ENCODE measurements at regions not wholly inside any gene's neighbourhood (a gene's known extent, or its start where the extent isn't known, plus 50 kb on each side); places are given as distances from the start of the nearest gene placed in this dataset.

- DNase-seq: no peak
Measured at GRCh38 chrX:15977644-15978043, 123.0 kb upstream of the AP1S2 start.

DNA sequence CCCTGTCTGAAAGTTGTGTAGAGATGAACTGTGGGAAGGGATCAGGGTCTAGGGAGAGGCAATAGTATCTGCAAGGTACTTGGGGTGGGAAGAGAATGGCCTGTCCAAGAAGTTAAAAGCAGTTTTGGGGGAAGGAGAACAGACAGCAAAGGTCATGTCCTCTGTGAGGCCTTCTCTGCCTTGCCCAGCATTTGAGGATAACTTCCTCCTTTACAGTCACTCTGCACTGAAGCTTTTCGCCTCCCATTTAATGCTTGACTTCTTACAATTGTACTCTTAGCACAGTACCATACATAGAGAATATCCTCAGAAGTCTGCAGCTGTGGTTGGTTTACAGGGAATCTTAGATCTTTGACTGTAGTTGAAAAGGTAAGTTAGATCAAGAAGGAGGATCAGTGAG, 121.8 kb upstream of the AP1S2 start:
- no peak for DNase-seq

- DNase-seq: no peak
Measured at GRCh38 chrX:15973946-15974345, 119.3 kb upstream of the AP1S2 start.

- DNase-seq: peak in 1 of 2 experiments; percentile 1
Measured at GRCh38 chrX:15973299-15973698, 118.7 kb upstream of the AP1S2 start.

- no peak for DNase-seq
Measured at GRCh38 chrX:15971696-15972095, 117.1 kb upstream of the AP1S2 start.

GRCh38 chrX:15963858-15964257, 109.2 kb upstream of the AP1S2 start:
- DNase-seq: no peak

DNA sequence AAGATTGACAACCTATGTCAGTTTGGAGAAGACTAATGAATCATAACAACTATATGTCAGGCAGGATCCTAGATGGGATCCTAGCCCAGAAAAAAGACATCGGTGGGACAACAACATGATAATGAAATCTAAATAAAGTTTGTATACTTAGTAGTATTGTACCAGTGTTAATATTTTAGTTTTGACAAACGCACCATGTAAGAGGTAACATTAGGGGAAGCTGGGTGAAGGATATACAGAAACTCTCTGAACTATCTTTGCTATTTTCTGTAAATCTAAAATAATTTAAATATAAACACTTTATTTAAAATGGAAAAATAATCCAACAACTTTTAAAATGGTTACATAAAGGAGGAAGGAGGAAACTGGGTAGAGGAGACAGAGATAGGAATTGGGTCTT, 105.6 kb upstream of the AP1S2 start:
- no peak for DNase-seq

GRCh38 chrX:15956681-15957080, 102.1 kb upstream of the AP1S2 start:
- DNase-seq: no peak

DNA sequence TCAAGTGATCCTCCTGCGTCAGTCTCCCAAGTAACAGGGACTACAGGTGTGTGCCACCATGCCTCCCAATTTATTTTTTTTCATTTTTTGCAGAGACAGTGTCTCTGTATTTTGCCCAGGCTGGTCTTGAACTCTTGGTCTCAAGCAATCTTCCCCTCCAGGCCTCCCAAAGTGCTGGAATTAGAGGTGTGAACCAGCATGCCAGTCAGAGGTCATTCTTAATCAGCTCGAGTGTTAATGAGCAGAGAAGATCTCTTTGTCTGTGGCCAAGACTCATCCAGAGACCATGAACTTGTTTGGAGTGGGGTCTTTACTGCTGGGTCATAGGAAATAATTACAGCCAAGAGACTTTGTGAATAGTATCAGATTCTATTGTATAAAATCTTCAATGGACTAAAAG, 99.2 kb upstream of the AP1S2 start:
- no peak for DNase-seq

GRCh38 chrX:15952212-15952611, 97.6 kb upstream of the AP1S2 start:
- DNase-seq: no peak

DNA sequence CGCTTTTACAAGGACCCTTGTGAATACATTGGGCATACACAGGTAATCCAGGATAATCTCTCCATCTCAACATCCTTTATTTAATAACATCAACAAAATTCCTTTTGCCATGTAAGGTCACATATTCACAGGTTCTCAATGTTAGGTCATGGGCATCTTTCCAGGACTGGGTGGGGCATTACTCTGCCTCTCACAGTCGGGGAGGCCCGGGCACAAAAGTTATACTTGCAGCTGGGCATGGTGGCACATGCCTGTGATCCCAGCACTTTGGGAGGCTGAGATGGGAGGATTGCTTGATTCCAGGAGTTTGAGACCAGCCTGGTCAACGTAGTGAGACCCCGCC, 93.7 kb upstream of the AP1S2 start:
- DNase-seq: no peak

DNA sequence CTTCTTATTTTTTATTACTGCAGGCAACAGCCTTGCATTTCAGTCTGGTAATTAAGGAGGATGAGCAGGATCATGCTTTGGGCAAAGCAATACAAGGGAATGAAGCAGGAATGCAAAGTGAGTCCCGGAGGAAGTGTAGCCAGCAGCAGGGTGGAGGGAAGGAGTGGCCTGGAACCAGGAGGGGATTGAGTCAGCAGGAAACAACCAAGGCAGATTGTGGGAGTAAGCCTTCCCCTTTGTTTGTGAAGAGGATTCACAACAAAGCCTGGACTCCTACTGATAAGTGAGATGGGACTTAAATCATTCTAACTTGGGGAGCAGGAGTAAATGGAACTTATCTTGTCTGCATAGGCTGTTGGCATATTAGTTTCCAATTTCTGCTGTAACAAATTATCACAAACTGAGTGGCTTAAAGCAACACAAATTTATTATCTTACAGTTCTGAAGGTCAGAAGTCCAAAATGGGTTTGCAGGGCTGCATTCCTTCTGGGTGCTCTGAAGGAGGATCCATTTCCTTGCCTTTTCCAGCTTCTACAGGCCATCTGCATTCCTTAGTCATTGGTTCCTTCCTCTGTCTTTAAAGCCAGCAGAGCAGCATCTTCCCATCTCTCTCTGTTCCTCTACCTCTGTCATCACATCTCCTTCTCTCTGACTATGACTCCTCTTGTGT, 93.2 kb upstream of the AP1S2 start:
- DNase-seq: no peak

DNA sequence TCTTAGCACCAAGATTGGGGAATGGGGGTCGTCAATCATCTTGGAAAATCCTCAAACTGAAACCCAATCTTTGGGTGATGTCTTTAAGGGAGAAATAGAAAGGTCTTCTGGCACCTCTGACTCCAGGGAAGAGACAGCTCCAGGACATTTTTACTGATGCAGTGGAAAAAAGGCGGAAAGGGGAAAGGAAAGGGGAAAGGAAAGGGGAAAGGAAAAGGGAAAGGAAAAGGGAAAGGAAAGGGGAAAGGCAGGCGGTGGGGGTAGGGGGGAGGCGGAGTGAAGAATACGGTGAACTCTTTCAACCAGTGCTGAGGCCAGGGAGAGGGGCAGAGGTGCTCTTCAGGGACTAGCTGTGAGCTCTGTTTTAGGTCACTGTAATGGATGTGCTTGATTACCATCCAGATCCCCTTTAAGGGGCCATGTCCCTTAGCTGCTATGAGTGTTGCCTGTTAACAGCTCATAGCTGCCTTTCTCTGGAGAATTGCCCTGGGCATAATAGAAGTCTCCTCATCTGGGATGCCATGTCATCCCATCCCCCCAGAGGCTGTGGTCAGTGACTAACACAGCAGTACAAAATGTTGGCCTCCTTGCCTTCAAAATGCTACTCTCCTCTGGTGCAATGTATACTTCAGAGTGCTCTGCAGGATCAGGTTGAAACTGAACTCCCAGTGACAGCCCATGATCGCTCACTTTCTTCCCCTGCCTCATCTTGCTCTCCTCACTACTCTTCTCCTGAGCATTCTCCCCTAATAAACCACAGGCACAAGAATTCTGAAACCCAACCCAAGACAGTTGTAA, 92.4 kb upstream of the AP1S2 start:
- DNase-seq: no peak

GRCh38 chrX:15943391-15943790, 88.8 kb upstream of the AP1S2 start:
- DNase-seq: no peak

DNA sequence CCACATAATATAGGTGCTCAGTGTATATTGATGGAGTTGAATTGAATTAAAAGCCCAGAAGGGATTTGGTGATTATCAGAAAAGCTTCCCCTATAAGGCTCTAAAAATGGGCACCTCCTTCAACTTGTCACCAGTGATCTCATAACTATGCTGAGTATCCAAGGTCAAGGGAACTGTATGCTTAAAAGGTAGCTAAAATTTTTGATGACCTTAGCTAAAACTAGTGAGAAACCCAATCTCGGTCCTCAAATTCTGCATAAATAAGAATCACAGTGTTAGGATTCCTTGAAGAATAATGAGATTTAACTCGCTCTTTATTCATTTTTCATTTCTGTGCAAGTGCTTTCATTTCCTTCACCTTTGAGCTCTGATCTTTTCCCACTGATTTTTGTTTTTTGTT, 87.7 kb upstream of the AP1S2 start:
- DNase-seq: no peak

GRCh38 chrX:15939737-15940136, 85.1 kb upstream of the AP1S2 start:
- no peak for DNase-seq

DNA sequence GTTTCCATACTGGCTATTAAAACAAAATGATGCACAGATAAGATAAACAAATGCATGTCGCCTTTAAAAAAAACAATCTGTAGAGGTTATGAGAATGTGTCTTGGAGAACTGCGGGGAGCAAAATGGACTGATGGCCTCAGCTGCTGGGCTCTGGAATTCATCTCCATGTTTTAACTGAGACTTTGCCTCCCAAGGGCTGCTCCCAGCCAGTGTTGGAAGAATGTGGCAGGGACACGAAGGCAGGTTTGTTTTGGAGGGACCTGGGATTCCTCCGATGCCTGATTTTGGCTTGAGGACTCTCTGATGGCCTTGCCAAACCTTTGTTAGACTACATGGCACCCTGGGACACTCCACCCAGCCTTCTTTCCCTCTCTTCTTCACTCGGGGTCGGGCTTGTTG, 83.5 kb upstream of the AP1S2 start:
- DNase-seq: no peak

GRCh38 chrX:15931362-15931761, 76.7 kb upstream of the AP1S2 start:
- DNase-seq: no peak

- DNase-seq: no peak
Measured at GRCh38 chrX:15930585-15930984, 76.0 kb upstream of the AP1S2 start.

DNA sequence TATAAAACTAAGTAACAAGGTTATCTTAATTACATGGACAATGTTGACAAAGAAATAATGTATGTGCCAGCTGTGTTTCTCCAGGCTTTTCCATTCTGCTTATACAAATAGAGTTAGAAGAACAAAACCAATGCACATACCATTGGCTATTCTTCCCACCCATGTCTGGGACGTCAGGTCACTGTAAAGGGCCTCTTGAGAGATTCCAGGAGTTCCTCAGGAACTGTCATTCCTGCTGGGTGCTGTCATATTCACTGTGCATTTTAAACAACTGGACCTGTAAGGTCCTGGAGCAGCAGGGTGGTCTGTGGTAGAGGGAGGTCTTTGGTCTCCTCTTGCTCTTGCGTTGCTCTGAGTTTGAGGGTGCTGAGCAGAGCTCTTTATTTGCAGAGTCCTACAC, 74.6 kb upstream of the AP1S2 start:
- no peak for DNase-seq

DNA sequence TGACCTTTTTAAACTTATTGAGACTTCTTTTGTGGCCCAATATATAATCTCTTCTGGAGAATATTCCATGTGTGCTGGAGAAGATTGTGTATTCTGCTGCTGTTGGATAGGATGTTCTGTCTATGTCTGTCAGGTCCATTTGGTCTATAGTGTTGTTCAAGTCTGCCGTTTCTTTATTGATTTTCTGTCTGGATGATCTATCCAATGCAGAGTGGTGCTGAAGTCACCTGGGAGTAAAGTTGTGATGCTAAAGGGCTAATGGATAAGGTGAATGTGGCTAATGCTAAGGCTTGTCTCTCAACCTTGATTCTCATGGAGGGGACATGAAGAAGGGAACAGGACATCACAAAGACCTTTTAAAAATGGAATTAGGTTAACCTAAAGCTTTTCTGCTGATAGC, 72.0 kb upstream of the AP1S2 start:
- no peak for DNase-seq

- no peak for DNase-seq
Measured at GRCh38 chrX:15918003-15918402, 63.4 kb upstream of the AP1S2 start.

DNA sequence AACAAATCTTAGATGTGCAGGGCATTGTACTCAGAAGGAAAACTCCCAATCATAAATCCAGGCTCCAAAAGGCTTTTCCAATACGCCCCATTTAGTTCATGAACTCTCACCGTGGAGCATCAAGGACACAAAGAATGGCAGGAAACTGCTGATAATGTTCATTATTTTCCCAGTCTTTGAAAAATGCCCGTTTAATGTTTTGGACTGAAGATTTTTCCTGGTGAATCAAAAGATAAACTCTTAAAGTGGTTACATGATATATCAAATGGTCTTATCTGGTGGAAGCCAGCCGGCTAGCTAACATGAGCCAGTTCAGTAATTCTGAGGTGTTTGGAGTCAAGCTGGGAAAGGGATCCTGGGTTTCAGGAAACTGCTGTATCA, 62.1 kb upstream of the AP1S2 start:
- DNase-seq: no peak

DNA sequence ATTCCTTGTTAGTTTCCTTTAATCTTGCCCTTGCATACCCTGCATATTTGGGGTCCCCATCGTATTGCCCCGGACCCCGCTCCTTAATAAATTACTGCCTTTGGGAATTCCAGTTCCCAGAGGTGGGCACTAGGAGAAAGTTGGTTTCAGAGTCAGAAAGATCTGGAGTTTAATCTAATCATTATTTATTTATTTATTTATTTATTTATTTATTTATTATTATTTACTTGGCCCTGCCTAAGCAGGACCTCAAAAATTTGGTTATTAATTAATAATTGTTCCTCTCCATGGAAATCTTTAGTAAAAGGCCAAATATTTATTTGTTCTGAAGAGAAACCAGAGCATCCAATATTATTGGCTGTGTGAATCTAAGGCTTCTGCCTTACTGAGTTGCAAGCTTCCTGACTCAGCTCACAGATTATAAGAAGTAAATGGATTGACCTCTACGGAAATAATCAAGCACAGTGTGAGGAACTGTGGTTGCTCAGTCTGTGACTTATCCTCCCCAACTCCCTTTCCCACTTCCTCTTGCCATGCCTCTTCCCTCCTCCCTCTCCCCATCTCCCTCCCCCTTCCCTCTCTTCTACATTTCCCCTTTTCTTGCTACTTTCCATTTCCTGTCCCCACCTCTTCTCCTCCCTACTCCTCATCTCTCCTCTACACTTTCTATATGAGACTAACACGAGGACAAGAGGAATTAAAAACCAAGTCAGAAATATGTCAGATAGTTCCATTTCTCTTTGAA, 61.5 kb upstream of the AP1S2 start:
- no peak for DNase-seq

All from stimulated activated CD4-positive, alpha-beta T cell treated with anti-CD3 and anti-CD28 coated beads, Interleukin-4, amount 100 ng/mL, for 4 hours (primary cell).